ENCODE measurements at regions not wholly inside any gene's neighbourhood (a gene's known extent, or its start where the extent isn't known, plus 50 kb on each side); places are given as distances from the start of the nearest gene placed in this dataset.

DNA sequence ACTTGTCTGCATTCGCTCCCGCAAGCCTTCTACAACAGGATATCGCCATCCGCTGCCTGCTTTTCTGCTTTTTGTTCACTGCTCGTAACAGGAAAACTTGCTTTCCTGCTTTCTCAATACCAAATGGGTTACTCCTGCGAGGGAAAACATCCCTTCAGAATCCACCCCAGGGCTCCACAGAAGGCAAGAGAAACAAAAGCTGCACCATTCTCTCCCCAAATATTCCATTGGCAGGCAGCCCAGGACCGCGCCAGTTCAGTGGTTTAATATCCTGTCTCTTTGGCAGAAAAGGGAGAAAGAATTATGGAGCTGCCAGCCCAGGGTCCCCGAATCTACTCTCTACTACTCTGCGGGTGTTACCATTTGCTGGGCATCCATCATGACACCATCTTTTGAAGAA is 84.7 kb upstream of the DOCK9 start:
- no peak overlapping the region for H3K4me3 Mint-ChIP-seq
- H3K9me3 Mint-ChIP-seq (ENCODE audit: low read depth), result peaks cover 8% of the 10 kb centered on the region
- H3K27me3 Mint-ChIP-seq, result no peaks in the 10 kb centered on the region
- peak overlapping the region; percentile 23 for H3K27ac Mint-ChIP-seq
- peaks cover 31% of the 10 kb centered on the region for H3K36me3 Mint-ChIP-seq
- H3K4me1 Mint-ChIP-seq (ENCODE audit: low read depth), result peaks cover 90% of the 10 kb centered on the region

GRCh38 chr13:99063178-99063577 is 85.3 kb upstream of the DOCK9 start:
- peak overlapping the region; percentile 23 for H3K27ac Mint-ChIP-seq
- peaks cover 8% of the 10 kb centered on the region for H3K9me3 Mint-ChIP-seq (ENCODE audit: low read depth)
- H3K36me3 Mint-ChIP-seq, result peaks cover 31% of the 10 kb centered on the region
- H3K27me3 Mint-ChIP-seq, result no peaks in the 10 kb centered on the region
- H3K4me1 Mint-ChIP-seq (ENCODE audit: low read depth), result peaks cover 89% of the 10 kb centered on the region
- no peak overlapping the region for H3K4me3 Mint-ChIP-seq

DNA sequence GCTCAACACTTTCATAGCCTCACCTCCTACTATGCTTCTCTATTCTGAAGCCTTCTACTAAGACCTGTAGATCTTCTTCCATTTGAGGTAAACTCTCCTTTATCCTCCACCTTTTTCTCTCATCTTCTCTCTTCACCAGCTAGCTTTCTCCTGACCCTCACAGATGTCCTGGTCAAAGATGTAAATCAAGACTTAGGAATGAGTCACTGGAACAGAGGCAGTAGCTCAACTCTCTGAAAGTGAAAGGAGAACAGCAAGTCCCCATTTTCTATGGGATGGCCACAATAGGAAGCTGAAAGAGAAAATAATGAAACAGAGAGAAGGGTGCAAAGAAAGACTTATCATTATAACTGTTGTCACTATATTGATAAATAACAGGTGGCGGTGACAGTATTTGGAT is 86.1 kb upstream of the DOCK9 start:
- H3K27ac Mint-ChIP-seq, result peak overlapping the region; percentile 35
- peaks cover 8% of the 10 kb centered on the region for H3K9me3 Mint-ChIP-seq (ENCODE audit: low read depth)
- peaks cover 88% of the 10 kb centered on the region for H3K4me1 Mint-ChIP-seq (ENCODE audit: low read depth)
- peaks cover 31% of the 10 kb centered on the region for H3K36me3 Mint-ChIP-seq
- peak overlapping the region; percentile 44 for H3K4me3 Mint-ChIP-seq
- H3K27me3 Mint-ChIP-seq, result no peaks in the 10 kb centered on the region

- peaks cover 8% of the 10 kb centered on the region for H3K9me3 Mint-ChIP-seq (ENCODE audit: low read depth)
- H3K4me3 Mint-ChIP-seq, result peak overlapping the region; percentile 68
- H3K27me3 Mint-ChIP-seq, result no peaks in the 10 kb centered on the region
- peaks cover 27% of the 10 kb centered on the region for H3K36me3 Mint-ChIP-seq
- peak overlapping the region; percentile 88 for H3K27ac Mint-ChIP-seq
- peaks cover 86% of the 10 kb centered on the region for H3K4me1 Mint-ChIP-seq (ENCODE audit: low read depth)
Measured at GRCh38 chr13:99064624-99065234, 86.9 kb upstream of the DOCK9 start.

DNA sequence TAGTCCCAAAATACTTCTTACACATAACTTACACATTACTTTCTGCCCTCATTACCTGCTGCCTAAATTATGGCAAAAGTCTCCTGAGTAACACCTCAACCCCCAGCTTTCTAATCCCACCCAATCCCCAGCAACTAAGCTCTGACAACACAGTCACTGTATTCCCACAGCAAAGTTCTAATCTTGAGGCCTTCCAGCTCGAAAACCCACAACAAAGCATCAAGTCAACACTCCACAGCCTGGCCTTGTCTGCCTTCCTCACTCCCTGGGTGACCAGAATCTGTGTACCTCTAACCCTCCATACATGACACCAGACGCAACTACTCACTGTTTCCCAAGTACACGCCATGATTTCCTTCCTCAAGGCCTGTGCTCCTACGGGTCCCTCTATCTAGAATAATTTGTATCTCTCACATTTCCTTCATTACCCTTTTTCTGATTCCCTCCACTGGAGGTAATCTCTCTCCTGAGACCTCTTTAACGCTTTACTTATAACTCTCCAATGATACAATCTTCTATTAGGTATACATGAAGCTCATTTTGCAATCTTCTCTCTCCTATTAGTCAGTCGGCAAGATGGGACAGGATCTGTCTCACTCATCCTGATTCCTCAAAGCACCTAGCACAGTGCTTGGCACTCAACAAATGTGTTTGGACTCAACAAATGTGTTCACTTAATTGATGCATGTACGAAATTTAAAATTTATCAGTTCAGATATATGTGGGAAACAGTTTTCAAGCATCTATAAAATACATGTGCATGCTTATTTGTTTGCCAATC is 87.6 kb upstream of the DOCK9 start:
- Mint-ChIP-seq H3K4me3 (peak overlapping the region; percentile 68), H3K36me3 (peaks cover 27% of the 10 kb centered on the region), H3K4me1 (ENCODE audit: low read depth) (peaks cover 88% of the 10 kb centered on the region), H3K27me3 (no peaks in the 10 kb centered on the region), H3K9me3 (ENCODE audit: low read depth) (peaks cover 8% of the 10 kb centered on the region), H3K27ac (peak overlapping the region; percentile 88)

DNA sequence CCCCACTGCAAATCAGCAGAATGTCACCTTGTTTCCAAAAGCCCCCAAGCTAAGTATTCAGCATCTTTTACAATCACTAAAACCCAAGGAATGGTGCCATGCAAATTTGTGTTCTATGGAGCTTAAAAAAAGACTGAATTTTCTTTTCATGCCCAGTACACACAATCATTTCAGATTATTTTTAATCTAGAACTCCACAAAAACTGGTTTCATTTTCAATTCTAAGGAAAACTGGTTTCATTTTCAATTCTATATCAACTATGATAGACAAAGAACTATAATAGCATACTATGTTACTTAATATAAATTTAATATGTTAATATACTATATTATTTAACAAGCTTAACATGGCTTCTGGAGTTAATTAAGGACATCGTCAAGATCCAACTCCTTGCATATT is 88.4 kb upstream of the DOCK9 start:
- Mint-ChIP-seq H3K27me3 (no peaks in the 10 kb centered on the region), H3K27ac (peak overlapping the region; percentile 88), H3K4me1 (ENCODE audit: low read depth) (peaks cover 85% of the 10 kb centered on the region), H3K4me3 (peak overlapping the region; percentile 68), H3K36me3 (peaks cover 27% of the 10 kb centered on the region), H3K9me3 (ENCODE audit: low read depth) (peaks cover 8% of the 10 kb centered on the region)

DNA sequence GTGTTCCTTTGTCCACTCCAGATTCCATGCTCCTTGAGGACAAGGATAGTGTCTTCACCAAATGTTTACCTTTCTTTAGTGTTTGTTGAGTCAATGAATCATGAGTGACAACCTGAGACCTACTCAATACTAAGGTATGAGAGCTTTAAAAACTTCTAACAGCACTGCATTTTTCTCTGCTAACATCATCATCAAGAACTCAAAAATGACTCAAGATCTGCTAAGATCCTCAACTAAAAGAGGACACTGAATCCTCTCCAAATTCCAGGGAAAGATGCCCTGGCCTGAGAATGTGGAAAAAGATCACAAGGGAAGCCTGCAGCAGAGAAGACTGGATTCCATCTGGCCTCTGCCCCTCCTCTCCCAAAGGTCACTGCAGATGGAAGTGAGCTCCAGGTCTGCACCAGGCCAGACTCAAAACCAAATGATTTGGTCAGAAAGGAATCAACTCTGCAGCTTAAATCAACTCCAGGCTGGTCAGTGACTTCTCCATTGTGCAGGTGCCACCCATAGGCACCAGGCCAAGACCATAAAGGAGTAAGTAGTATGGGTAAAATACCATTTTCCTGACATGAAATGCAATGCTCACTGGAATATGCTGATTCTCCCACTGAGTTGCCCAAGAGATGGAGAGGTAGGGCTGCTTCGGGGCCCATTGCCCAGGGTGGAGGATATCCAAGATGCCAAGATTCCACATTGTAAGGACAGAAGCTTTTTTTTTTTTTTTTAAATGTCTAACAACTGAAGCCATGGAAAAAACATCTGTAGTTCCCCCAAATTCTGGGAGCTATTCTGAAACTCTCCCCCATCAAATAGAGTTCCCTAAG is 89.5 kb upstream of the DOCK9 start:
- no peaks in the 10 kb centered on the region for H3K27me3 Mint-ChIP-seq
- H3K9me3 Mint-ChIP-seq (ENCODE audit: low read depth), result peaks cover 8% of the 10 kb centered on the region
- no peak overlapping the region for H3K4me3 Mint-ChIP-seq
- peaks cover 30% of the 10 kb centered on the region for H3K36me3 Mint-ChIP-seq
- H3K27ac Mint-ChIP-seq, result peak overlapping the region; percentile 74
- peaks cover 86% of the 10 kb centered on the region for H3K4me1 Mint-ChIP-seq (ENCODE audit: low read depth)

- no peak overlapping the region for H3K4me3 Mint-ChIP-seq
- H3K27ac Mint-ChIP-seq, result no peak overlapping the region
- H3K9me3 Mint-ChIP-seq (ENCODE audit: low read depth), result no peaks in the 10 kb centered on the region
- H3K36me3 Mint-ChIP-seq, result peaks cover 34% of the 10 kb centered on the region
- peaks cover 84% of the 10 kb centered on the region for H3K4me1 Mint-ChIP-seq (ENCODE audit: low read depth)
- no peaks in the 10 kb centered on the region for H3K27me3 Mint-ChIP-seq
Measured at GRCh38 chr13:99071211-99071610, 93.3 kb upstream of the DOCK9 start.

- Mint-ChIP-seq H3K27me3 (no peaks in the 10 kb centered on the region), H3K36me3 (peaks cover 37% of the 10 kb centered on the region), H3K27ac (peak overlapping the region; percentile 11), H3K4me1 (ENCODE audit: low read depth) (peaks cover 84% of the 10 kb centered on the region), H3K9me3 (ENCODE audit: low read depth) (no peaks in the 10 kb centered on the region), H3K4me3 (no peak overlapping the region)
Measured at GRCh38 chr13:99071666-99072065, 93.8 kb upstream of the DOCK9 start.

- peaks cover 33% of the 10 kb centered on the region for H3K36me3 Mint-ChIP-seq
- H3K9me3 Mint-ChIP-seq (ENCODE audit: low read depth), result no peaks in the 10 kb centered on the region
- peak overlapping the region; percentile 11 for H3K27ac Mint-ChIP-seq
- H3K4me1 Mint-ChIP-seq (ENCODE audit: low read depth), result peaks cover 84% of the 10 kb centered on the region
- peak overlapping the region; percentile 6 for H3K4me3 Mint-ChIP-seq
- H3K27me3 Mint-ChIP-seq, result no peaks in the 10 kb centered on the region
Measured at GRCh38 chr13:99072356-99072755, 94.5 kb upstream of the DOCK9 start.

GRCh38 chr13:99072941-99073340 is 95.1 kb upstream of the DOCK9 start:
- peaks cover 85% of the 10 kb centered on the region for H3K4me1 Mint-ChIP-seq (ENCODE audit: low read depth)
- H3K27ac Mint-ChIP-seq, result no peak overlapping the region
- H3K4me3 Mint-ChIP-seq, result no peak overlapping the region
- no peaks in the 10 kb centered on the region for H3K9me3 Mint-ChIP-seq (ENCODE audit: low read depth)
- H3K36me3 Mint-ChIP-seq, result peaks cover 33% of the 10 kb centered on the region
- no peaks in the 10 kb centered on the region for H3K27me3 Mint-ChIP-seq

DNA sequence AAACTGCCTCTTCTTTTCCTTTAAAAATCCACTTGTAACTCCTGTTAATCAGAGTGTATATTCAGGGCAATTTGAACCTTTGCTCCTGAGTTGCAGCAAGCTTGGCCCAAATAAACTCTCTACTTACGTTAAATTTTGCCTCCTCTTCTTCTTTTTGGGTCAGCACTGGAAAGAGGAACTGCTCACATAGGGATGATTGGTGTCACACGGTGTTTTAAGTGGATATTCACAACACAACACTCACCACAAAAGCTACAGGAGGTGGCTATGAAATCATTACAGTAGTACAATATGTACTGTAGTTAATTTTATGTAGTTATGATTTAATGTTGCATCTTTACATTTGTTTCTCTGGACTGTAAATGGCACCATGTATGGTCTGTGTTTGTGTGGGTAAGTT is 96.8 kb upstream of the DOCK9 start:
- no peaks in the 10 kb centered on the region for H3K9me3 Mint-ChIP-seq (ENCODE audit: low read depth)
- H3K27me3 Mint-ChIP-seq, result no peaks in the 10 kb centered on the region
- peaks cover 33% of the 10 kb centered on the region for H3K36me3 Mint-ChIP-seq
- H3K4me1 Mint-ChIP-seq (ENCODE audit: low read depth), result peaks cover 91% of the 10 kb centered on the region
- no peak overlapping the region for H3K4me3 Mint-ChIP-seq
- H3K27ac Mint-ChIP-seq, result peak overlapping the region; percentile 34

DNA sequence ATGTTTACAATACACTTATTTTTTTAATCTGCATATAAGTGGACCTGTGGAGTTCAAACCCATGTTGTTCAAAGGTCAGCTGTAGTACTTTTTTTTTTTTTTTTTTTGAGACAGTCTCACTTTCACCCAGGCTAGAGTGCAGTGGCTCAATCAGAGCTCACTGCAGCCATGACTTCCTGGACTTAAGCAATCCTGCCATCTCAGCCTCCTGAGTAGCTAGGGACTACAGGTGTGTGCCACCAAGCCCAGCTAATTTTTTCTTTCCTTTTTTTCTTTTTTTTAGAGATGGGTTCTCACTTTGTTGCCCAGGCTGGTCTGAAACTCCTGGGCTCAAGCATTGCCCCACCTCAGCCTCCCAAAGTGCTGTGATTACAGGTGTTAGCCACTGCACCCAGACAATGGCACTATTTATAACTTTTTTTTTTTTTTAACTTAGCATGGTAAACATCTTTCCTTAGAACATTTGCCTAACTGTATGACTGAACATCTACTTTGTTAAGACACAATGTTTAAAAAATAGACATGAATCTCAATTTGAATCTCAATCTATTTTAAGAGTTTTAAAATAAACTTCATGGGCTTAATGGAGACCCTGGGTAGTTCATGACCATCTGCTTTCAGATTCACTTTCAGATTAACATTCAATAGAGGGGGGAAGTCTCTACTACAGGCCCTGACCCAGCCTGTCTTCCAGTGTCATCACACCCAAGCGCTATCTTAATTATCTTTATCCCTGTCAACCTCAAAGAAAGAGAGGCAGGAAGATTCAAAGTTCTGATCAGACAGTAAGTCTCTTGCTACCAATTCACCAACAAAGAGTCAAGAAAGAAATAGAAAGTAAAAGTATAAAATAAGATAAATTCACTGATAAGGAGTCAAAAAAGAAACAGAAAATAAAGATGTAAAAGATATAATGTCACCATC is 97.7 kb upstream of the DOCK9 start:
- peak overlapping the region; percentile 70 for H3K4me3 Mint-ChIP-seq
- peaks cover 33% of the 10 kb centered on the region for H3K36me3 Mint-ChIP-seq
- H3K9me3 Mint-ChIP-seq (ENCODE audit: low read depth), result no peaks in the 10 kb centered on the region
- peaks cover 90% of the 10 kb centered on the region for H3K4me1 Mint-ChIP-seq (ENCODE audit: low read depth)
- peak overlapping the region; percentile 94 for H3K27ac Mint-ChIP-seq
- no peaks in the 10 kb centered on the region for H3K27me3 Mint-ChIP-seq

GRCh38 chr13:99078017-99078771 is 100.3 kb upstream of the DOCK9 start:
- H3K4me1 Mint-ChIP-seq (ENCODE audit: low read depth), result peaks cover 80% of the 10 kb centered on the region

More at GRCh38 chr13:99078017-99078771, 100.3 kb upstream of the DOCK9 start:
- Mint-ChIP-seq H3K27ac (peak overlapping the region; percentile 94), H3K27me3 (no peaks in the 10 kb centered on the region), H3K36me3 (peaks cover 21% of the 10 kb centered on the region), H3K4me3 (no peak overlapping the region), H3K9me3 (ENCODE audit: low read depth) (no peaks in the 10 kb centered on the region)

Data from activated naive CD8-positive, alpha-beta T cell (primary cell).